WTC11 (cell line): ENCODE measurements at regions not wholly inside any gene's neighbourhood (a gene's known extent, or its start where the extent isn't known, plus 50 kb on each side); places are given as distances from the start of the nearest gene placed in this dataset.

Experiments used
- ATAC-seq: fragments of 200-7000 bp; cut with Tn5 transposase; 2 replicates; pipeline ENCODE4 v1.10.0; 2021; ENCODE audit warnings: mild to moderate bottlenecking, moderate library complexity
- CTCF ChIA-PET: fragments of 300-600 bp; sonication (Branson Sonifier 250); formaldehyde crosslinking; loops from one replicate; lab custom pipeline; 2021; ENCODE audit warnings: antibody characterized with exemption; lab: Charles Lee
- POLR2A ChIA-PET: fragments of 350-600 bp; sonication (Branson Sonifier 250); formaldehyde crosslinking; loops from one replicate; lab custom pipeline; 2021; ENCODE audit warnings: antibody characterized with exemption; lab: Charles Lee
- DNase-seq: peaks from one replicate; pipeline ENCODE4 v3.0.0; 2021; ENCODE audit warnings: low spot score
- H3K27ac Mint-ChIP-seq: 2 replicates; pipeline ENCODE4 v1.8.0; 2021; ENCODE audit warnings: mixed read lengths
- H3K27me3 Mint-ChIP-seq: 2 replicates; pipeline ENCODE4 v1.8.0; 2021; ENCODE audit warnings: low read depth, mild to moderate bottlenecking, moderate library complexity, mixed read lengths
- H3K36me3 Mint-ChIP-seq: 2 replicates; pipeline ENCODE4 v1.8.0; 2021; ENCODE audit warnings: mixed read lengths
- H3K4me1 Mint-ChIP-seq: 2 replicates; pipeline ENCODE4 v1.8.0; 2022; ENCODE audit warnings: mixed read lengths
- H3K4me3 Mint-ChIP-seq: 2 replicates; pipeline ENCODE4 v1.8.0; 2021; ENCODE audit warnings: mild to moderate bottlenecking, moderate library complexity, mixed read lengths
- H3K9me3 Mint-ChIP-seq: 2 replicates; pipeline ENCODE4 v1.8.0; 2021; ENCODE audit warnings: mixed read lengths
- AFF4 ChIP-seq: sonication (generic); formaldehyde crosslinking; IDR thresholded peaks from 2 replicates; pipeline ENCODE4 v1.8.1; 2023; ENCODE audit warnings: mild to moderate bottlenecking, missing genetic modification reagents, borderline replicate concordance
- AR ChIP-seq: fragments of 250-450 bp; sonication (Bioruptor Pico); IDR thresholded peaks from 2 replicates; pipeline ENCODE4 v1.9.0; 2021; ENCODE audit warnings: mild to moderate bottlenecking
- CBFB ChIP-seq: sonication (generic); formaldehyde crosslinking; IDR thresholded peaks from 2 replicates; pipeline ENCODE4 v1.8.1; 2022; ENCODE audit warnings: mild to moderate bottlenecking, low read depth, missing genetic modification reagents
- CREB1 ChIP-seq: sonication (generic); formaldehyde crosslinking; IDR thresholded peaks from 2 replicates; pipeline ENCODE4 v1.8.0; 2023; ENCODE audit warnings: mild to moderate bottlenecking, missing genetic modification reagents
- EMX1 ChIP-seq: fragments of 250-450 bp; sonication (Bioruptor Pico); IDR thresholded peaks from 2 replicates; pipeline ENCODE4 v1.8.0; 2021; ENCODE audit warnings: mild to moderate bottlenecking
- ESRRA ChIP-seq: sonication (generic); formaldehyde crosslinking; IDR thresholded peaks from 2 replicates; pipeline ENCODE4 v1.8.1; 2022; ENCODE audit warnings: mild to moderate bottlenecking, missing genetic modification reagents, borderline replicate concordance
- ETV6 ChIP-seq: sonication (generic); formaldehyde crosslinking; IDR thresholded peaks from 2 replicates; pipeline ENCODE4 v1.8.1; 2022; ENCODE audit warnings: mild to moderate bottlenecking, missing genetic modification reagents
- FOXJ3 ChIP-seq: sonication (generic); formaldehyde crosslinking; IDR thresholded peaks from 2 replicates; pipeline ENCODE4 v1.9.0; 2021; ENCODE audit warnings: missing genetic modification reagents, mild to moderate bottlenecking, borderline replicate concordance
- HMGA2 ChIP-seq: fragments of 250-450 bp; sonication (Bioruptor Pico); IDR thresholded peaks from 2 replicates; pipeline ENCODE4 v1.4.0; 2021; ENCODE audit warnings: mild to moderate bottlenecking, moderate library complexity
- JUN ChIP-seq: sonication (generic); formaldehyde crosslinking; IDR thresholded peaks from 2 replicates; pipeline ENCODE4 v1.8.0; 2023; ENCODE audit warnings: mild to moderate bottlenecking, missing genetic modification reagents
- MXD4 ChIP-seq: fragments of 250-450 bp; sonication (Bioruptor Pico); IDR thresholded peaks from 2 replicates; pipeline ENCODE4 v1.8.0; 2021; ENCODE audit warnings: mild to moderate bottlenecking, moderate library complexity, borderline replicate concordance
- NFE2L1 ChIP-seq: sonication (generic); formaldehyde crosslinking; IDR thresholded peaks from 2 replicates; pipeline ENCODE4 v1.8.1; 2023; ENCODE audit warnings: missing genetic modification reagents
- RORB ChIP-seq: fragments of 250-450 bp; sonication (Bioruptor Pico); IDR thresholded peaks from 2 replicates; pipeline ENCODE4 v1.9.0; 2021; ENCODE audit warnings: mild to moderate bottlenecking
- SMAD3 ChIP-seq: sonication (generic); formaldehyde crosslinking; IDR thresholded peaks from 2 replicates; pipeline ENCODE4 v1.8.0; 2022; ENCODE audit warnings: missing genetic modification reagents, mild to moderate bottlenecking, borderline replicate concordance
- SP1 ChIP-seq: sonication (generic); formaldehyde crosslinking; conservative IDR thresholded peaks from 2 replicates; pipeline ENCODE4 v1.8.1; 2022; ENCODE audit warnings: missing genetic modification reagents
- TEAD1 ChIP-seq: sonication (generic); formaldehyde crosslinking; IDR thresholded peaks from 2 replicates; pipeline ENCODE4 v1.8.0; 2022; ENCODE audit warnings: mild to moderate bottlenecking, missing genetic modification reagents
- ZBTB21 ChIP-seq: sonication (generic); formaldehyde crosslinking; IDR thresholded peaks from 2 replicates; pipeline ENCODE4 v1.8.1; 2023; ENCODE audit warnings: mild to moderate bottlenecking, missing genetic modification reagents, borderline replicate concordance
- ZMAT4 ChIP-seq: fragments of 250-450 bp; sonication (Bioruptor Pico); IDR thresholded peaks from 2 replicates; pipeline ENCODE4 v1.9.0; 2021; ENCODE audit warnings: mild to moderate bottlenecking
- ZNF232 ChIP-seq: sonication (generic); formaldehyde crosslinking; IDR thresholded peaks from 2 replicates; pipeline ENCODE4 v1.8.0; 2022; ENCODE audit warnings: mild to moderate bottlenecking, missing genetic modification reagents
- ZNF317 ChIP-seq: sonication (generic); formaldehyde crosslinking; IDR thresholded peaks from 2 replicates; pipeline ENCODE4 v1.8.1; 2023; ENCODE audit warnings: low read depth, mild to moderate bottlenecking, moderate library complexity, missing genetic modification reagents, borderline replicate concordance
- ZNF396 ChIP-seq: fragments of 250-450 bp; sonication (Bioruptor Pico); IDR thresholded peaks from 2 replicates; pipeline ENCODE4 v1.8.0; 2021; ENCODE audit warnings: mild to moderate bottlenecking, moderate library complexity, borderline replicate concordance
- ZNF671 ChIP-seq: fragments of 250-450 bp; sonication (Bioruptor Pico); IDR thresholded peaks from 2 replicates; pipeline ENCODE4 v1.8.0; 2021; ENCODE audit warnings: mild to moderate bottlenecking
- TF ChIP-seq, protein P1 (sequence below): sonication (generic); formaldehyde crosslinking; IDR thresholded peaks from 2 replicates; pipeline ENCODE4 v1.8.0; 2023; ENCODE audit warnings: missing genetic modification reagents
- TF ChIP-seq, protein P2 (sequence below): sonication (generic); formaldehyde crosslinking; IDR thresholded peaks from 2 replicates; pipeline ENCODE4 v1.8.1; 2022; ENCODE audit warnings: low read depth, missing genetic modification reagents, borderline replicate concordance
- TF ChIP-seq, protein P3 (sequence below): fragments of 250-450 bp; sonication (Bioruptor Pico); IDR thresholded peaks from 2 replicates; pipeline ENCODE4 v1.9.0; 2021; ENCODE audit warnings: mild to moderate bottlenecking, borderline replicate concordance

- H3K27me3 Mint-ChIP-seq: no peaks in the 10 kb centered on the region
- ChIA-PET CTCF (no interaction called here), POLR2A (no interaction called here)
- H3K36me3 Mint-ChIP-seq: no peaks in the 10 kb centered on the region
- ATAC-seq: no peak
- DNase-seq: no peak
- no peak overlapping the region for H3K27ac Mint-ChIP-seq
- H3K9me3 Mint-ChIP-seq: no peaks in the 10 kb centered on the region
- H3K4me1 Mint-ChIP-seq: peaks cover 30% of the 10 kb centered on the region
- no peak overlapping the region for H3K4me3 Mint-ChIP-seq
- TF ChIP-seq, protein P1, sequence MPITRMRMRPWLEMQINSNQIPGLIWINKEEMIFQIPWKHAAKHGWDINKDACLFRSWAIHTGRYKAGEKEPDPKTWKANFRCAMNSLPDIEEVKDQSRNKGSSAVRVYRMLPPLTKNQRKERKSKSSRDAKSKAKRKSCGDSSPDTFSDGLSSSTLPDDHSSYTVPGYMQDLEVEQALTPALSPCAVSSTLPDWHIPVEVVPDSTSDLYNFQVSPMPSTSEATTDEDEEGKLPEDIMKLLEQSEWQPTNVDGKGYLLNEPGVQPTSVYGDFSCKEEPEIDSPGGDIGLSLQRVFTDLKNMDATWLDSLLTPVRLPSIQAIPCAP (CRISPR knock-in tag): no peak
- TF ChIP-seq FOXJ3 (no peak), NFE2L1 (no peak), ESRRA (CRISPR knock-in tag) (no peak), SMAD3 (CRISPR knock-in tag) (no peak), AFF4 (no peak), SP1 (CRISPR knock-in tag) (no peak)
- TF ChIP-seq, protein P2, sequence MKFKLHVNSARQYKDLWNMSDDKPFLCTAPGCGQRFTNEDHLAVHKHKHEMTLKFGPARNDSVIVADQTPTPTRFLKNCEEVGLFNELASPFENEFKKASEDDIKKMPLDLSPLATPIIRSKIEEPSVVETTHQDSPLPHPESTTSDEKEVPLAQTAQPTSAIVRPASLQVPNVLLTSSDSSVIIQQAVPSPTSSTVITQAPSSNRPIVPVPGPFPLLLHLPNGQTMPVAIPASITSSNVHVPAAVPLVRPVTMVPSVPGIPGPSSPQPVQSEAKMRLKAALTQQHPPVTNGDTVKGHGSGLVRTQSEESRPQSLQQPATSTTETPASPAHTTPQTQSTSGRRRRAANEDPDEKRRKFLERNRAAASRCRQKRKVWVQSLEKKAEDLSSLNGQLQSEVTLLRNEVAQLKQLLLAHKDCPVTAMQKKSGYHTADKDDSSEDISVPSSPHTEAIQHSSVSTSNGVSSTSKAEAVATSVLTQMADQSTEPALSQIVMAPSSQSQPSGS (CRISPR knock-in tag): no peak
Observed at GRCh38 chr12:86834217-86834616, 578.0 kb upstream of the MGAT4C start.

DNA sequence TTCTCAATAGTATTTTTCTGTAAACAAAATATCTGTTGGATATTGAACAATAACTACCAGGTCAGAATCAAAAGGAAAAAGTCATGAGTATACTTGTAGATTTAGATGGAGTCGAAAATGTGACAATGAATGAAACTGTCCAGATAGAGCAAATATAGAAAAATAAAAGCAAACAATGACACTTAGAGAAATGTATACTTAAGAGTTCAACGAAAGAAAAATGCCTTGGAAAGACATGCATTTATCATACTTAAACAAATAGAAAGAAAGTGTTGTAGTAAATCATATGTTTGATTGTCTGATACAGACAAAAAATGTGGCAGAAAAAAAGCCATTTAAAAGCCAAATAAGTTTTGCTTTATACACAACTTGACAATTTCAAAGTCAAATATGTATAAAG lies 571.2 kb upstream of the MGAT4C start:
- Mint-ChIP-seq H3K27me3 (no peaks in the 10 kb centered on the region), H3K4me1 (no peaks in the 10 kb centered on the region), H3K36me3 (no peaks in the 10 kb centered on the region), H3K4me3 (no peak overlapping the region), H3K27ac (no peak overlapping the region), H3K9me3 (no peaks in the 10 kb centered on the region)
- POLR2A ChIA-PET: no interaction called here
- ATAC-seq (no peak), DNase-seq (no peak)
- CTCF ChIA-PET: no interaction called here
- no peak for TF ChIP-seq ZNF232 (CRISPR knock-in tag)
- TF ChIP-seq ZBTB21 (CRISPR knock-in tag): no peak
- no peak for TF ChIP-seq ZMAT4
- no peak for TF ChIP-seq CBFB
- TF ChIP-seq, protein P3, sequence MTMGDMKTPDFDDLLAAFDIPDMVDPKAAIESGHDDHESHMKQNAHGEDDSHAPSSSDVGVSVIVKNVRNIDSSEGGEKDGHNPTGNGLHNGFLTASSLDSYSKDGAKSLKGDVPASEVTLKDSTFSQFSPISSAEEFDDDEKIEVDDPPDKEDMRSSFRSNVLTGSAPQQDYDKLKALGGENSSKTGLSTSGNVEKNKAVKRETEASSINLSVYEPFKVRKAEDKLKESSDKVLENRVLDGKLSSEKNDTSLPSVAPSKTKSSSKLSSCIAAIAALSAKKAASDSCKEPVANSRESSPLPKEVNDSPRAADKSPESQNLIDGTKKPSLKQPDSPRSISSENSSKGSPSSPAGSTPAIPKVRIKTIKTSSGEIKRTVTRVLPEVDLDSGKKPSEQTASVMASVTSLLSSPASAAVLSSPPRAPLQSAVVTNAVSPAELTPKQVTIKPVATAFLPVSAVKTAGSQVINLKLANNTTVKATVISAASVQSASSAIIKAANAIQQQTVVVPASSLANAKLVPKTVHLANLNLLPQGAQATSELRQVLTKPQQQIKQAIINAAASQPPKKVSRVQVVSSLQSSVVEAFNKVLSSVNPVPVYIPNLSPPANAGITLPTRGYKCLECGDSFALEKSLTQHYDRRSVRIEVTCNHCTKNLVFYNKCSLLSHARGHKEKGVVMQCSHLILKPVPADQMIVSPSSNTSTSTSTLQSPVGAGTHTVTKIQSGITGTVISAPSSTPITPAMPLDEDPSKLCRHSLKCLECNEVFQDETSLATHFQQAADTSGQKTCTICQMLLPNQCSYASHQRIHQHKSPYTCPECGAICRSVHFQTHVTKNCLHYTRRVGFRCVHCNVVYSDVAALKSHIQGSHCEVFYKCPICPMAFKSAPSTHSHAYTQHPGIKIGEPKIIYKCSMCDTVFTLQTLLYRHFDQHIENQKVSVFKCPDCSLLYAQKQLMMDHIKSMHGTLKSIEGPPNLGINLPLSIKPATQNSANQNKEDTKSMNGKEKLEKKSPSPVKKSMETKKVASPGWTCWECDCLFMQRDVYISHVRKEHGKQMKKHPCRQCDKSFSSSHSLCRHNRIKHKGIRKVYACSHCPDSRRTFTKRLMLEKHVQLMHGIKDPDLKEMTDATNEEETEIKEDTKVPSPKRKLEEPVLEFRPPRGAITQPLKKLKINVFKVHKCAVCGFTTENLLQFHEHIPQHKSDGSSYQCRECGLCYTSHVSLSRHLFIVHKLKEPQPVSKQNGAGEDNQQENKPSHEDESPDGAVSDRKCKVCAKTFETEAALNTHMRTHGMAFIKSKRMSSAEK (CRISPR knock-in tag): no peak
- no peak for TF ChIP-seq ZNF317 (CRISPR knock-in tag)
- no peak for TF ChIP-seq HMGA2
- TF ChIP-seq EMX1 (CRISPR knock-in tag): no peak
- no peak for TF ChIP-seq CREB1
- TF ChIP-seq FOXJ3: no peak
- no peak for TF ChIP-seq ETV6 (CRISPR knock-in tag)
- TF ChIP-seq ZNF671 (CRISPR knock-in tag): no peak
- no peak for TF ChIP-seq JUN (CRISPR knock-in tag)
- no peak for TF ChIP-seq TEAD1
- TF ChIP-seq ZNF396 (CRISPR knock-in tag): no peak
- no peak for TF ChIP-seq MXD4 (CRISPR knock-in tag)
- TF ChIP-seq NFE2L1: no peak
- no peak for TF ChIP-seq AR
- TF ChIP-seq RORB: no peak
